Bronchial epithelial cell (primary cell): ENCODE measurements at regions not wholly inside any gene's neighbourhood (a gene's known extent, or its start where the extent isn't known, plus 50 kb on each side); places are given as distances from the start of the nearest gene placed in this dataset.

ENCODE experiments used
- DNase-seq: peaks from one replicate; pipeline ENCODE4 v3.0.0-alpha.2; 2010; ENCODE audit warnings: low read depth
- FAIRE-seq: peaks from 2 replicates; lab custom pipeline; 2011; peaks lifted over from hg19 to GRCh38; lab: Jason Lieb, UNC
- H3K27me3 ChIP-seq: 2 replicates; pipeline ENCODE4 v1.5.1; 2011; ENCODE audit warnings: low read length; ENCODE audit not compliant: control insufficient read depth, insufficient read depth
- H3K36me3 ChIP-seq: 2 replicates; pipeline ENCODE4 v1.5.1; 2011; ENCODE audit warnings: low read length; ENCODE audit not compliant: control insufficient read depth, insufficient read depth
- H3K4me3 ChIP-seq: 2 replicates; pipeline ENCODE4 v1.5.1; 2011; ENCODE audit warnings: mild to moderate bottlenecking, low read depth, low read length, control low read depth
- CTCF ChIP-seq: IDR thresholded peaks from 2 replicates; pipeline ENCODE4 v1.5.1; 2011; ENCODE audit warnings: mild to moderate bottlenecking, moderate library complexity, low read length, control low read depth, inconsistent platforms; ENCODE audit not compliant: insufficient read depth, severe bottlenecking

- H3K27me3 ChIP-seq: no peaks in the 10 kb centered on the region
- H3K36me3 ChIP-seq: no peaks in the 10 kb centered on the region
- no peak overlapping the region for H3K4me3 ChIP-seq
- TF ChIP-seq CTCF: no peak
- DNase-seq (no peak), FAIRE-seq (no peak)
Observed at GRCh38 chr10:127812041-127812440, 75.1 kb downstream of the FOXI2 start.

GRCh38 chr10:127813290-127813689, 76.3 kb downstream of the FOXI2 start:
- no peaks in the 10 kb centered on the region for H3K27me3 ChIP-seq
- H3K36me3 ChIP-seq: no peaks in the 10 kb centered on the region
- DNase-seq (peak; percentile 6), FAIRE-seq (no peak)
- H3K4me3 ChIP-seq: no peak overlapping the region
- no peak for TF ChIP-seq CTCF

GRCh38 chr10:127815147-127815546, 77.6 kb downstream of the CLRN3 start:
- Histone ChIP-seq H3K4me3 (no peak overlapping the region), H3K27me3 (no peaks in the 10 kb centered on the region), H3K36me3 (no peaks in the 10 kb centered on the region)
- FAIRE-seq (no peak), DNase-seq (no peak)
- TF ChIP-seq CTCF: no peak

DNA sequence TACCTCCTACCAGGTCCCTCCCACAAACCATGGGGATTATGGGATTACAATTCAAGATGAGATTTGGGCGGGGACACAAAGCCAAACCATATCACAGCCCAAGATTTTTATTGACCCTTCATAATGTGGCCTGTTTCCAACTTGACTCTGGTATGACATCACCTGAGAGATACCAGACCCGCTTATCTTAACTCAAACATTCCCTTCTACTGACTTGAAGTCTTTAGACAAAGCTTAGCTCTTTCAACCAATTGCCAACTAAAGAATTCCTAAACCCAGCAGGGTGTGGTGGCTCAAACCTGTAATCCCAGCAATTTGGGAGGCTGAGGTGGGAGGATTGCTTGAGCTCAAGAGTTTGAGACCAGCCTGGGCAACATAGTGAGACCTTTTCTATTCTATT, 67.9 kb downstream of the CLRN3 start:
- DNase-seq: no peak

GRCh38 chr10:127826154-127826725, 66.5 kb downstream of the CLRN3 start:
- no peak for TF ChIP-seq CTCF
- no peaks in the 10 kb centered on the region for H3K27me3 ChIP-seq
- H3K4me3 ChIP-seq: no peak overlapping the region
- FAIRE-seq (no peak), DNase-seq (no peak)
- no peaks in the 10 kb centered on the region for H3K36me3 ChIP-seq

More for the DNA sequence above, 67.9 kb downstream of the CLRN3 start:
- no peak for TF ChIP-seq CTCF
- Histone ChIP-seq H3K4me3 (no peak overlapping the region), H3K36me3 (no peaks in the 10 kb centered on the region), H3K27me3 (no peaks in the 10 kb centered on the region)
- FAIRE-seq: no peak

DNA sequence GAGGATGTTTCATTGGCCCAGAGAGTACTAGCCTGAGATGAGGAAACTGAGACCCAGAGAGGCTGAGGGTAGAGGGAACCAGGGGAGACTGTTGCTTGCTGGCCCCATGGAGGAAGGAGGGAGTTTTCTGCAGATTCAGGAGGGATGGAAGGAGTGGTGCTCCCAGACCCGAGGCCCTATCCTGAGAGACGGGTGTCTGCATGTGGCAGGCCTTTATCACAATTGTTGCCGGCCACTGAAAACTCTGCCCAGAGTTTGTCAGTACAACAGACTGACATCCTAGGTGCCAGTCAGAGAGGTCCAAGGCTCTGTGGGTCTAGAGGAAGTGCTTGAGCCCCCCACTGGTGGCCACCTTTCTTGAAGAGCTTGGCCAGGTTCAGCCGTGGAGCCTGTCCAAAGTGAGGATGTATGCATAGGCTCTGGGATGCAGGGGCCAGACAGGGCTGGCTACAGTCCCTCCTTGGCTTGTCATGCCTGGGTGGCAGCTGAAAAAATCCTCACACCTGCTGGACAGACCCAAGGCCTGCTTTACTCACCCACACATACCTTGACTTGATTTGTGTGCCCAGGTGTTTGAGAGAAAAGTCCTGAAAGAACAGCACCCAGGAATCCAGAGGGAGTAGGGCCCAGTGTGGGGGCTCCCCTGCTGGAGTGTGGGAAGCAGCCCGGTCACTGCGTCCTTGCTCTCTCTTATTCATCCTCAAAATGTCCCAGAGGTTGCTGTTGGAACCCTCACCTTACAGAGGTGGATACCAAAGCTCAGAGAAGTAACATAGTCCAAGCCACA, 65.2 kb downstream of the CLRN3 start:
- TF ChIP-seq CTCF: no peak
- H3K4me3 ChIP-seq: no peak overlapping the region
- DNase-seq (no peak), FAIRE-seq (no peak)
- no peaks in the 10 kb centered on the region for H3K27me3 ChIP-seq
- H3K36me3 ChIP-seq: no peaks in the 10 kb centered on the region
